Fibroblast of skin of abdomen (primary cell): ENCODE measurements at regions not wholly inside any gene's neighbourhood (a gene's known extent, or its start where the extent isn't known, plus 50 kb on each side); places are given as distances from the start of the nearest gene placed in this dataset.
"Not testable (repeated sequence)": the region's sequence is repeated elsewhere in the genome, so short reads cannot be mapped to it uniquely, and the experiment has no call there.

ENCODE experiments used
- DNase-seq: peaks from one replicate; pipeline ENCODE4 v3.0.0-alpha.2; 2013

DNA sequence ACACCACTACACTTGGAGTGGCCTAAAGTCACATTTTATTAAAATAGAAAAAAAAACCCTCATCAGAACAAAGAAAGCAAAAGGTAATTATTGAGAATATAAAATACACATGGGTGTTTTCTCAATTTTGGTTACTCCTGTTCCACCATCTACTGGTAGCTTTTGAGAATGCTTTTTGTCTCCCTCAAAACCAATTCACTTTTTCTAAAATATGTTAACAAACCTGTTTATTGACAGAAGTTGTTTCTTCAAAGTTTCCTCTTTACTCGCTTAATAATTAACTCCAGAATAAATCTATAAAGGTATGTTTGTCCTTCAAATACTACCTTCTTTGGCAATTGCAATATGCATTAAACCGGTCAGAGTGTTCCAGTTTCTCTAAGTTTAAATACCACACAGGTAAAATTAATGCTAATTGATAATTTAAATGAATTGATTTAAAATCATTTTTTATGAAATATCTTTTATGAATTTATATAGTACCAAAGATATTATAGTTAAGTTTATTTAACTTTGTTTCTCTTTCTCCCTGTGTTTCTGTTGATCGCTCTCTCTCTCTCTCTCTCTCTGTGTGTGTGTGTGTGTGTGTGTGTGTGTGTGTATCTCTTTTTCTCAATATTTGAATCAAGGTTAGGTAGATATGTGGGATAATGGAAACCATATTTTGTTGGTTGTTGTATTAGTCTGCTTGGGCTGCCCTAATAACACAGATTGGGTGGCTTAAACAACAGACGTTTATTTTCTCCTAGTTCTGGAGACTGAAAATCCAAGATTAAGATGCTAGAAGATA is 487.4 kb downstream of the PRDM9 start:
- DNase-seq, result no peak

DNA sequence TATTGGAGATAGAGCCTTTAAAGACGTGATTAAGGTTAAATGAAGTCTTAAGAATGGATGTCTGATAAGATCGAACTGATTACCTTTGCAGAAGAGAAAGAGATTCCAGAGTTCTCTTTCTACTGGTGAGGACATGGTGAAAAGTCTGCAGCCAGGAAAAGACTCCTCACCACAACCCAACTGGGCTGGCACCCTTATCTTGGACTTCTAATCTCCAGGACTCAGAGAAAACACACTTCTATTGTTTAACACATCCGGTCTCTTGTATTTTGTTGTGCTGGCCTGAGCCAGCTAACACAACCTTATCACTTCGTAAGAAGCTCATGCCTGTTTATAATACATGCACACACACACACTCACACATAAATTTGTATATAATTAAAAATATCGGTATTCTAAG is 489.1 kb downstream of the PRDM9 start:
- no peak for DNase-seq

DNA sequence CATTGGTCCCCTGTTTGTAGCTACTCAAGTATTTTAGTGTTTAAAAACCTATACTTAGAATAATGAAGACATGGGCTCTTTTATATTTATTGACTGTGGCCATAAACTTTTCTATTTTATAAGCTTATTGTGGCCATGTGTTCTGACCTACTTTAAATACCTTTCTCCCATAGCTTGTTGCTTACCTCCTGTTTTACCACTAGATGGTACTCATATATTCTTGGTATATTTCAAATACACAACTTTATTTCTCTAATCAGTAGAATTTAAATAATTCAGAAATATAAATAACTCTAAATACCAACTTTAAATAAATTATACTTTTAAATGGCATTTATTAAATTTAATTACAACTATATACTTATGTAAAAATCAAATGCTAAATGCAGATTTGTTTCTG is 498.0 kb downstream of the PRDM9 start:
- no peak for DNase-seq

DNA sequence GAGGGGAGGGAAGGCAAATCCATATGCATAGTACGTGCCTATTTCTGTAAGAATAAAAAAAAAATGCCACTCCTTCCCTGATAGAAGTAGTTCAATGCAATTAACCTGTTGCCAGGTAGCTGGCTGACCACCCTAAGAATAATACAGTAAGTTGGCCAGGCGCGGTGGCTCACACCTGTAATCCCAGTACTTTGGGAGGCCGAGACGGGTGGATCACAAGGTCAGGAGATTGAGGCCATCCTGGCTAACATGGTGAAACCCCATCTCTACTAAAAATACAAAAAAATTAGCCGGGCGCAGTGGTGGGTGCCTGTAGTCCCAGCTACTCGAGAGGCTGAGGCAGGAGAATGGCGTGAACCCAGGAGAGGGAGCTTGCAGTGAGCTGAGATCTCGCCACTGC is 510.3 kb downstream of the PRDM9 start:
- not testable (repeated sequence) for DNase-seq

DNA sequence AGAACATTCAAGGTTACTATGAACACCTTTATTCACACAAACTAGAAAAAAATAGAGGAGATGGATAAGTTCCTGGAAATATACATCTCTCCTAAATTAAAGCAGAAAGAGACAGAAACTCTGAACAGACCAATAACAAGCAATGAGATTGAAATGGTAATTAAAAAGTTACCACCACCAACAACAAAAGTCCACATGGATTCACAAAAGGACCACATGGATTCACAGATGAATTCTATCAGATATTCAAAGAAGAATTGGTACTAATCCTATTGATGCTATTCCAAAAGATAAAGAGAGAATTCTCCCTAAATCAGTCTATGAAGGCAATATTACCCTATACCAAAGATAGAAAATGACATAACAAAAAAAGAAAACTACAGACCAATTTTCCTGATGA is 518.9 kb downstream of the PRDM9 start:
- DNase-seq, result no peak

DNA sequence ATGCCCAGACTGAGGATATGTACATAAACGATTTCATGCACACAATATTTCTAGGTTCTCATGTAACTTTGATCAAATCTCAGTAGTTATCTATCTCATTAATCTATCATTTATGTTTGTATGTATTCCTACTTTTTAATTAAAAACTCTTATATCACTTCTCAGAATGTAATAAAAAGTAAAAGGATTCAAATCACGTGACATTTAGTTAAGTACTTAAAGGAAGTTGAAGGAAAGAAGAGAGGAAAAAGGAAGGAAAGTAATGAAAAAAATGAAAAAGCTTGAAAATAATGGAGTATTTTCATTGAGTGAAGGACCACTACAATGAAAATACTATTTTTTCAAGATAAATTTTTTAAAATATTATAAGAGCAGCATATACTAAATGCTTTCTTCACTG is 535.3 kb downstream of the PRDM9 start:
- no peak for DNase-seq

DNA sequence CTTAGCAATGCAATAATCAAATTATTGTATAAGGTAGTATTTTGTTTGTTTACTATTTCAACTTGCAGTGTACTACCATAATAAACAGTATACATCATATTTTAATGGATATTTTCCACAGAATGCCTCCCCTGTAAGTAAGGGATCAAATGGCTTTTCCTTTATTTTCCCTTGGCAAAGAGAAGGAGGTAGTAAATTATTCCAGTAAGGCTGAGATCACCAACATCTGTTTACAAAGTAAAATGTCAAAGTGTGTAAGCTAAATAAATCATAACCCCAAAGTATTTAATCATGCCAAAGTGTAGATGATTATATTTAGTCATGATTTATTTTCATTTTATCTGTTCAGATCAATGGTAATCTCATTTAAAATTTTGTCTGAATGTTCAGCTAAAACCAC is 537.6 kb downstream of the PRDM9 start:
- DNase-seq, result no peak

DNA sequence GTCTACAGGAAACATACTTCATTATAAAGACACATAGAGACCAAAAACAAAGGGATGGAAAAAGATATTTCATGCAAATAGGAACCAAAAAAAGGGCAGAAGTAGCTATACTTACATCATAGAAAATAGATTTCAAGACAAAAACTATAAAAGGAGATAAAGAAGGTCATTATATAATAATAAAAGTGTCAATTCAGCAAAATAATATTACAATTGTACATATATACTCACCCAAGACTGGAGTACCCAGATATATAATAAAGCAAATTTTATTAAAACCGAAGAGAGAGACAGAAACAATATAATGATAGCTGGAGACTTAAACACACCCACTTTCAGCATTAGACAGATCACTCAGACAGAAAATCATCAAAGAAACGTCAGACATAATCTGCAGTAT is 546.3 kb downstream of the PRDM9 start:
- no peak for DNase-seq

DNA sequence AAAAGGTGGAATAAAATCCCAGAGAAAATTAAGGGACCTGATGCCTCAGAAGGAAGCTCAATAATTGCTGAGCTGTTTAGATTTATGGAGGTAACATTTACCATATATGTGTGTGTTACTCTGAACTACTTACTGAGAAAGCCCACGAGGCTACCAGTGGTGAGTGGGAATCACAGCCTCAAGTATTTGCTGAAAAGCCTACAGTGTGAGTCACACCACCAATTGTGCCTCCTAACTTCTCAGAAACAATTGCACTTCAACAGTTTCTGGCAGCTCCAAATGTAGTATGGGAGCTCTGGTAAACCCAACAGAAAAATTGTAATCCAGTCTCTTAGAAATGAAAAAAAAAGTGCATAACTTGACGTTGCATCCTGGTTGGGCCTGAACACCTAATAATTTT is 551.6 kb downstream of the PRDM9 start:
- peak; percentile 16 for DNase-seq

DNA sequence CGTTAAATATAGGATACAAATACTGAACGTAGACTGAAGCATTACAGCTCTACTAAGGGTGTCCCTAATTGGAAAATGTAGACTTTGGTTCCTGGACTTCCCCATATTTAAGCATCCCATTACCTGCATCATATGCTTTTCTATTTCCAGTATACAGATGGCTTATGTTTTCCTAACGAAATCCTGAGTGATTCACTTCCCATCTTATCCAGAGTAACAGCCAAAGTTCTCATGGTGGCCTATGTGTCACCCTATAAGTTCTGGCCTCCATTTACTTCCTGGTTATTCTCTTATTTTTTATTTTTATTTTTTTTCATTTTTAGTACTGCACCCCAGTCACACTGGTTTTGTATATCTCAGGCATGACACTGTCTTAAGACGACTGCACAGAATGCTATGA is 552.3 kb downstream of the PRDM9 start:
- no peak for DNase-seq

DNA sequence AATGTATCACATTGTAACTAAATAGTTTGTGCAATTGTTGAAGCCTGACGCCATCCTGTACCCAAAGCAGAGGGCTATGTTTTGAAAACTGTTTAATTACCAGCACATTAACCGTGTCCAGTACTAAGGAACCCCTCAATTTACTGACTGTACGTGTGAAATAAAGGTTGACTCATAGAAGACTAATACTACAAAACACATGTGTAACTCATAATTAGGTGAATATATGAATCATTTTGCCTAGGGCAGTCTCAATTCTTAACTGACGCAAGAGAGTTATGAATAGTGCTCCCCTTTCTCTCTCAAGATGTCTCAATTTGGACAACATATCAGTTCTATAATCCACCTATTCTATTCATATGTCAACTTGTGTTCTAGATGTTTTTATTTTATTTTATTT is 558.4 kb downstream of the PRDM9 start:
- DNase-seq, result no peak

DNA sequence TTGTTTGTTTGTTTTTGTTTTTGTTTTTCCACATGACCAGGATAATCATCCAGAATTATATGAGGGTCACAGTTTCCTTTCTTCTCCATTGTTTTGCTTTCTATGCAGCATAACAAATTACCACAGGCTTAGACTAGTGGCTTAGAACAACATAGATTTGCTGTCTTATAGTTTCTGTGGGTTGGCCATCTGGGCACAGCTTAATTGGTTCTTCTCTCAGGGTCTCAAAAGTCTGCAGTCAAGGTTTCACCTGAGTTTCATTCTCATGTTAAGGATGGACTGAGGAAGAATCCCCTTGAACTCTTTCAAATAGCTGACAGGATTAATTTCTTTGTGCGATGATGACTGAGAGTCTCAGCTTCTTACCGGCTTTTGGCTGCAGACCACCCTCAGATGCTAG is 559.8 kb downstream of the PRDM9 start:
- DNase-seq, result no peak

DNA sequence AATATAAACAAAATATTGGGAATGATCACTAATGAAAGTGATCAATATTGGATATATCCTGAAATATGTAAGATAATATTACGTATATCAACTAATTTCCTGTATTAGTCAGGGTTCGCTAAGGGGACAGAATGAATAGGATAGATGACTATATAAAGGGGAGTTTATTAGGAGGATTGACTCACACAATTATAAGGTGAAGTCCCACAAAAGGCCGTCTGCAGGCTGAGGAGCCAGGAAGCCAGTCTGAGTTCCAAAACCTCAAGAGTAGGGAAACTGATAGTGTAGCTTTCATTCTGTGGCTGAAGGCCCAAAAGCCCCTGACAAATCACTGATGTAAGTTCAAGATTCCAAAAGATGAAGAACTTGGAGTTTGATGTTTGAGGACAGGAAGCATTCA is 561.1 kb downstream of the PRDM9 start:
- no peak for DNase-seq

DNA sequence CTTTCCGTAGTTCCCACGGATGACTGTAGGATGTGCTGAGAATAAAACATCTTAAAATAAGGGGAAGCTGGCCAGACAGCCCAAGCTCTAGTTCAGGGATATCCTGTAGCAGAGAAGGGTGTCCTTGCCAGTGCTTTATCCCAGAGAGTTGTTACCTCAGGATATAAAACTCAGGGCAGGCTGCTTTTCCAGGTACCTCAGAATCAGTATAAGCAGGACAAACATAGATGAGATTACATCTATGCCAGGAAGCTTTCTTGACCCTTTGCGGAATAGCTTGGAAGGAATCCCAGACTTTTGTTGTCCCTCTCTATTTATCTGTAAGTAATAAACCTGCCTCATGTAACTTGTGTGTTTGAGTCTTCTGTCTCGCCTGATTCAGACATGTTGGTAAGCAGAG is 565.7 kb downstream of the PRDM9 start:
- no peak for DNase-seq

DNA sequence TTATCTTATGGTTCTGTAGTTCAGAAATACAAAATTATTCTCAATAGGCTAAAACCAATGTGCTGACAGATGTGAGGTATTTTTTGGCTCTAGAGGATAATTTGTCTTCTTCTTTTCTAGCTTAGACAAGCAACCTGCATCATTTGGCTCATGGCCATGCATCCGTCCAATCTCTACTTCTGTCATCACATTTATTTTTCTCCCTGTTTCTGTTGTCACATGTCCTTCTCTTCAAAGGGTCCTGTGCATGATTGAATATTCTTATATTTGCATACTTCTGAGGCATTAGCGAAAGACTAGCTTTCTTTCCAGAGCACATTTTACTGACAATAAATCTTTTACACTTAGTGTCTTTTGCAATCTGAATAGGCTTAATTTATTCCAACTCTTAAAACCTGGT is 564.7 kb downstream of the CDH10 start:
- peak; percentile 61 for DNase-seq

DNA sequence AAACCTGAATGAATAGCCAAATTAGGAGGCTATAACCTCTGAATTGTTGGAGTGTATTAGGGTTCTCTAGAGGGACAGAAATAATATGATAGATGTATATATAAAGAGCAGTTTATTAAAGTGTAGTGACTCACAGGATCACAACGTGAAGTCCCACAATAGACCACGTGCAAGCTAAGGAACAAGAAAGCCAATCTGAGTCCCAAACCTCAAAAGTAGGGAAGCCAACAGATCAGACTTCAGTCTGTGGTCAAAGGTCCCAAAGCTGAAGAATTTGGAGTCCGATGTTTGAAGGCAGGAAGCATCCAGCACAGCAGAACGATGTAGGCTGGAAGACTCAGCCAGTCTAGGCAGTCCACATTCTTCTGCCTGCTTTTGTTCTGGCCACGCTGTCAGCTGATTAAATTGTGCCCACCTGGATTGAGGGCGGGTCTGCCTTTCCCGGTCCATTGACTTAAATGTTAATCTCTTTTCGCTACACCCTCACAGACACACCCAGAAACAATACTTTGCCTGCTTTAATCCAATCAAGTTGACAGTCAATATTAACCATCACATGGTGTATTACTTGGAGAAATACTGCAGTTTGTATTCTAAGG is 550.6 kb downstream of the CDH10 start:
- DNase-seq, result peak; percentile 38

DNA sequence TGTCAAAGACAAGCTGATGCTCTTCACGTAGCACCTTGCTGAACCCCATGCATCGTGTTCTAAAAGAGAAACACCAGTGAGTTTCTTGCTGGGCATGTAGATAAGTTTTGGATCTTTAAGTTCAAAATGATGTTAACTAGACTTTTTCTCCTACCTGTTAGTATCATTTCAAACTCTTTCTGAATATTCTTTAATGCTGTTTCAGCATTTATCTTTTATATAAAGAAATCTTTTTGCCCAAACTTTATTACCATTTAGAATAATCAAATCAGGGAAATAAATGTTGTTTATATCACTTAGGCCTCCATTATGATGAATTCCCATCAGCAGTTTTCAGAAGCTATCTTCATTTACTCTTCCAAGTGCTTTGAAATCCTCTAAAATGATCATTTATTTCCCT is 542.8 kb downstream of the CDH10 start:
- DNase-seq, result no peak

DNA sequence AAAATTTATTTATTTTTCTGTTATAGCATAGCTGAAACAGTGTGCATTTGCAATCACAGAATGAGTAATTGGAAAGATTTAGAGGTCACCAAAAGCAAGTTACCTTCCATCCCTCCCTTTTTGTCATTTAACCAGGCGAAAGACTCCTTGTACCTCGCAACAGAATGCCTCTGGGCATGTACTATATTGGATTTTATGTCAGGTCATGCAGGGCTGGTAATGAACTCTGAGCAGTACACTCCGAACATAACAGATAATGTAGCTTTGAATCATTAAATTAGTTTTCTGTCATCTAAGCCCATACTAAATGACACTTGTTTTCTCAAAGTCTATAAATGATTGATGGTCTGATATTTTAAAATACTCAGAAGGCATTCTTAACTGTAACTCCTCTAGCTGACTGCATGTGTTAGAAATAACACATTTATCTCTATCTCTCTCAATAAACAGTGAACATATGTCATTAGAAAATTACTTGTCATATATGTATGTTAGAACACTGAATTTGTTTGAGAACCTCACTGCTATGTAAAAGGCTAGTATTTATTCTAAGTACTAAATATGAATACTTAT is 541.2 kb downstream of the CDH10 start:
- no peak for DNase-seq

DNA sequence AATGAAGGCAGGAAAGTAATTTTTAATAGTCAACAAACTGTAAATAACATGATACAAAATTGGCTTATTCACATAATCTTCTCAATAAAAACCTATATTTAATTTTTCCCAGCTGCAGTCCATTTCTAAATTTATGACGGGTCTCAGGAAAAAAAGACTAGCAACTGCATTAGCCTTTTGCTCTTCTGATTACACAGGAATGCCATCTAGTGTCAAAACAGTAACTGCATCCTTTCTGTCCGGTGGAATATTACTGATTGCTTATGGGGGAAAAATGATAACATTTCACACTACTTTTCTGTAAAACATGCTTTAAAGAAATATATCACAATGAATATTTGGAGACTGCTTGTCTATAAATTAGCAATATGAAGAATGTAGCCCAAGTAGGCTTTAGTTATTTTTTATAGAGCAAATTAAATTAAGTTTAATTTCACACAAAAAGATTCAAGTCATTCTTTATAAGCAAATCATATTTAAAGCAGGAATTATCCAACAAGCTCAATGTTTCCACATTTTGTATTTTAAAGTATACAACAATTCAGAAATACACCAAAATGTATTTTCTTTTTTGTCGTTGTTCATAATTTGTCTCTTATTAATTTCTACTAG is 534.7 kb downstream of the CDH10 start:
- peak; percentile 23 for DNase-seq

DNA sequence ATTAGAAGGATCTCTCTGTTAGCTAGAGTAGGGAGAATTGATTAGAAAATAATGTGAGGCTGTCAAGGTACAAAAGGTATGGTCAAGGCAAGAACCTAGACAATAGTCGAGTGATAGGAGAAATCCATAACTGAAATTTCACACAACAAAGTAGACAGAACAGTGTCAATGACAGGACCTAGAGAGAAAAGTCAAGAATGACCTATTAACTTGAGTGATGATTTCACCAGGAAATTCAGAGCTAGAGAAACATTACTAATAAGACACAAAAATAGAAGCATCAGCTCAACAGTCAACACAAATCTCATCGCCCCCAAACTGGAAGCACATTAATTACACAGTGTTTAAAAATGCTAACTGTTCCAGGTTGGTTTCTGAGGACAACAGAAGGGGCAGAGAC is 532.4 kb downstream of the CDH10 start:
- DNase-seq, result no peak

DNA sequence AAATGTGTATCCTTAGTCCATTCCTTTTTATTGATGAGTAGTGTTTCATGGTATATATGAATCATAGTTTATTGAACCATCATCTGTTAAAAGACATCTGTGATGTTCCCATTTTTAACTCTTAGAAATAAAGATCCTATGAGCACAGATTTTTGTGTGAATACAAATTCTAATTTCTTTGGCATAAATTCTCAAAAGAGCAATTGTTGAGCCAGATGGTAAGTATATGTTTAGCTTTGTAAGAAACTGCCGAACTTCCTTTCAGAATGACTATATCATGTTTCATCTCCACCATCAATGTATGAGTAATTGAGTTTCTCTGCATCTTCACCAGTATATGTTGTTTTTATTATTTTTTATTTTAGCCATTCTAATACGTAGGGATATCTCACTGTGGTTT is 526.4 kb downstream of the CDH10 start:
- DNase-seq, result no peak

DNA sequence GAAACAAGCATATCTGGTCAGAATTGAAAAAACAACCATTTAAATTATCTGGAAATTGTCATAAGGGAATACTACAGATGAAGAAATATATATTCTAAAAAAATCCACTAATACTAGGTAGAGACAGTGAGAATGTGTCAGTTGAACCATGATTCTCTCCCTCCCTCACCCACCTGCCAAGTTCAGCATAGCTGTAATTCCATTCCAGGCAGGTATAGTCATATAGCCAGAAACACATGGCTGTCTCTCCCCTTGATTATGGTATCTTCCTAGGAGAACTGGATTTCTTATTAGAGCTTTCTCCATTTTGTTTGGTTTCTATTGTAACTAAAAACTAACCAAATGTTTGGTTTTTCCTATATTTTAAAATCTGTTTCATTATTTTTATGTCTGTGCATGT is 509.2 kb downstream of the CDH10 start:
- peak; percentile 1 for DNase-seq

DNA sequence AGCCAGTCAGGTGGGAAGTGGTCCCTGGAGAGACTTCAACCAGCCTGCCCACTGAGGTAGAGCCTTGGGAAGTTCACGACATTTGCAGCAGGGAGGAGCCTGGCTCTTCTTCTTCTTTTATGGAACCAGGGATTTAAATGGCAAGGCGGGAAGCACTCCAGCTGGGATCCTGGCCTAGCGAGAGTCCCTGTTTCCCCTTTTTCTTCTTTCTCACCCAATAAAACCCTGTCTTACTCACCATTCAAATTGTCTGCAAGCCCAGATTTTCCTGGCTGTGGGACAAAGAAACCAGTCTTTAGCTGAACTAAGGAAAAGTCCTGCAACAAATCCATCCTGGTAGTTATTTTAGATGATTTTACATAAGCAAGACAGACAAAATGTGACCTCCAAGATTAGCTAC is 503.7 kb downstream of the CDH10 start:
- peak; percentile 5 for DNase-seq

DNA sequence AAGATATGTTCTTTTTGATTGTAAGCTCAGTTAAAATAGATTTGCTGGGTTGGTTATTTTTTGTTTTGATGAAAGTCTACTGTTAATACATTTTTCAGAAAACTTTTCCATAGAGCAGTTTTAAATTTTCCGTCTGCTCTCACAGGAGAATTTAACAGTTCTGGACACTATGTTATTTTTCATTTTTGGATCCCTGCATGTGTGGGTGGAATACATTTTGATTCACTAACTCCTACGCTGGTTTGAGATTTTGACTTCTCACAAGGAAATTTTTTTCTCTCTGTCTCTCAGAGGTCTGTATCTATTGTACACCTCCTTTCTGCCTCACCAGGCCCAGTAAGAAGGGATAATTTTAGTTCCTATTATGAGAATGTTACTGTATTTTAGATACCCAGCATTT is 502.4 kb downstream of the CDH10 start:
- no peak for DNase-seq
